ENCODE measurements at regions not wholly inside any gene's neighbourhood (a gene's known extent, or its start where the extent isn't known, plus 50 kb on each side); places are given as distances from the start of the nearest gene placed in this dataset.

DNA sequence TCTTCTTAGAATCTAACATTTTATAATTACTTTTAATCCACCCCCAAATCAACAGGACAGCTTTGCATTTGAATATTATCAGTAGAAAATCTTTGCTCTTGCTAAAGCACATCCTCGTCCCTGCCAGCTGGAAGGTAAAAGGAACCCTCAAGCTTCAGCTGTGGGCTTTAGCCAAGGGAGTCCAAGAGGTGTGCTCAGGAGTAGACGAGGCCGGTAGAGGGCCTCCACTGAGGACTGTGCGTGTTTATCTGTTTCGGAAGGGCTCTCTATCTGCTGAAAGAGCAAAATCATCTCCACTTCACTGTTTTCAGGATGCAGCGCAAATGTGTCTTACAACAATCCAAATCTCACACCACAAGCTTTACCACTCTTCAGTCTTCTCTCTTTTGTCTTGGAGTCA is 257.4 kb upstream of the IL12A start:
- no peak for ATAC-seq
- TF ChIP-seq RARB (CRISPR knock-in tag; IDR thresholded peaks at IDR 0.05) (no peak), ISL1 (CRISPR knock-in tag; IDR thresholded peaks at IDR 0.05) (no peak), ZFP30 (CRISPR knock-in tag; IDR thresholded peaks at IDR 0.05) (no peak), ZC3H10 (CRISPR knock-in tag; IDR thresholded peaks at IDR 0.05) (no peak)
- TF ChIP-seq, protein P1, sequence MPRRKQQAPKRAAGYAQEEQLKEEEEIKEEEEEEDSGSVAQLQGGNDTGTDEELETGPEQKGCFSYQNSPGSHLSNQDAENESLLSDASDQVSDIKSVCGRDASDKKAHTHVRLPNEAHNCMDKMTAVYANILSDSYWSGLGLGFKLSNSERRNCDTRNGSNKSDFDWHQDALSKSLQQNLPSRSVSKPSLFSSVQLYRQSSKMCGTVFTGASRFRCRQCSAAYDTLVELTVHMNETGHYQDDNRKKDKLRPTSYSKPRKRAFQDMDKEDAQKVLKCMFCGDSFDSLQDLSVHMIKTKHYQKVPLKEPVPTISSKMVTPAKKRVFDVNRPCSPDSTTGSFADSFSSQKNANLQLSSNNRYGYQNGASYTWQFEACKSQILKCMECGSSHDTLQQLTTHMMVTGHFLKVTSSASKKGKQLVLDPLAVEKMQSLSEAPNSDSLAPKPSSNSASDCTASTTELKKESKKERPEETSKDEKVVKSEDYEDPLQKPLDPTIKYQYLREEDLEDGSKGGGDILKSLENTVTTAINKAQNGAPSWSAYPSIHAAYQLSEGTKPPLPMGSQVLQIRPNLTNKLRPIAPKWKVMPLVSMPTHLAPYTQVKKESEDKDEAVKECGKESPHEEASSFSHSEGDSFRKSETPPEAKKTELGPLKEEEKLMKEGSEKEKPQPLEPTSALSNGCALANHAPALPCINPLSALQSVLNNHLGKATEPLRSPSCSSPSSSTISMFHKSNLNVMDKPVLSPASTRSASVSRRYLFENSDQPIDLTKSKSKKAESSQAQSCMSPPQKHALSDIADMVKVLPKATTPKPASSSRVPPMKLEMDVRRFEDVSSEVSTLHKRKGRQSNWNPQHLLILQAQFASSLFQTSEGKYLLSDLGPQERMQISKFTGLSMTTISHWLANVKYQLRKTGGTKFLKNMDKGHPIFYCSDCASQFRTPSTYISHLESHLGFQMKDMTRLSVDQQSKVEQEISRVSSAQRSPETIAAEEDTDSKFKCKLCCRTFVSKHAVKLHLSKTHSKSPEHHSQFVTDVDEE (CRISPR knock-in tag; IDR thresholded peaks at IDR 0.05), result no peak

DNA sequence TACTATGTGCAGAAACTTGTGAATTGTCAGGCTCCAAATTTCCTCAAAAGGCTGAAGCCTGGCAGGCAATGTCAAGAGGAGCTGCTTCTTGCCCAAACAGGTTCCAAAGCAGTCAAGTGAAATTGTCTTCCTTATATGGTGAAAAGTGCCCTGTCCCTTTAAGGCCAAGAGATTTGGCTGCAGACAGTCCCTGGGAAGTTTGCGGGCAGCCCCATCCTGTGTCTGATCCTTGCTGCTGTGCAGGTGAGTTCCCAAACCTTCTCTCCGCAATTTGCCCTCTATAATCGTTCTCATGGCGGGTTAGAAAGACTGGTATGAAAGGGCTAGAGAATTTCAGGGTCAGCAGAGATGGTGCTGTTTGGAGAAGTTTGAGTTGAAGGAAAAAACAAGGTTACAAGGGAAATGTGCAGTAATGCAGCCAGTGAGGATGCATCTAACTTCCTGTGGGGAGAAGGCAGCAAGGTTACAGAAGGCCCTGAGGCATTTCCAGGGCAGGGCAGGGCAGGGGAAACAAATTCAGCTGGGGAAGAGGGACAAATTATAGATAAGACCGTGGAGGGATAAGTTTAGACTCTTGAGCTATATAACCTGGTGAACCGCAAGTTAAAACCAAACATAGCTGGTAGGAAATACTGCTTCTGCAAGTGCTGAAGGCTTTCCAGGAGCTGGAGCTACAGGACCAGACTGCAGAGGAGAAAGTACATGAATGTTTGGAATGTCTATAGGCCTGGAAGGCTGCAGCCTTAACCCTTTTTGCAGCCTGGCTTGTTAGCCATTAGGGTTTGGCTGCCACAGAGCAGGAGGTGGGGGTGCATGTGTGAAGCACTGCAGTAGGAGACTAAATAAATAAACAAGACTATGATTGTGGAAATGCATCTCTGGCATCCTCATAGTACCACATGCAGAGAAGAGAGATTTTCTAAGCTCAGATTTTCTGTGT is 256.2 kb upstream of the IL12A start:
- no peak for TF ChIP-seq ZNF565 (CRISPR knock-in tag; conservative IDR thresholded peaks at IDR 0.05; ENCODE audit: low read depth)
- TF ChIP-seq RARB (CRISPR knock-in tag; IDR thresholded peaks at IDR 0.05), result no peak
- peak; percentile 7; the same call in 1 of the 2 replicates for TF ChIP-seq ISL1 (CRISPR knock-in tag; IDR thresholded peaks at IDR 0.05)
- peak; percentile 81 for ATAC-seq

DNA sequence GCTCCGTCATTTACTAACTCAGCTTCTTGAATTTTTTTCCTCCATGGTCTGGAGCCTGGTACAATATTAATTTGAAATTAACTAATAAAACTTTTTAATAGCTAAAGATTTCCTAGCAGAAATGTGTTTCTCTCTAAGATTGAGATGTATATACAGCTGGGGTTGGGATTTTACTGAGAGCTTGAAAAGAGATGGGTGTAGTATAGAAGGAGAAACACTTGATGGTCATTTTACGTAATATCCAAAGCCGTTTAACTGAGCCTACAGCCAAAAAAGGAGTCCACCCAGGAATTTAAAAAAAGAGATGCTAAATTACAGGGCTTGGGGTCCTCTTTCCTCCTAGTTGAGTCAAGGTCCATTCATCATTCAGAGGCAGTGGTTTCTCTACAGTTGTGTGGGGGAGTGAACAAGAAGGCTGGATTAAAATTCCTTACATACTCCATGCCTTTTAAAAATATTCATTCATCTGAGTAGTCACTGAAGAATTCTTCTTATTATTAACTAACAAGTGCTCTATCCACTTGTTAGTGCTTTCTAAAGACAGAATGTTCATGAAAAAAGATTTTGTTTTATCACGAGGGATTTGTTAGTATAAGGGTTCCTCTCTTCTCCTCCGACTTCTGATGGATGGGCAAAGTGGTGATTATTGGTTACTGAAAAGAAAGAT is 255.3 kb upstream of the IL12A start:
- peak; percentile 86 for ATAC-seq

DNA sequence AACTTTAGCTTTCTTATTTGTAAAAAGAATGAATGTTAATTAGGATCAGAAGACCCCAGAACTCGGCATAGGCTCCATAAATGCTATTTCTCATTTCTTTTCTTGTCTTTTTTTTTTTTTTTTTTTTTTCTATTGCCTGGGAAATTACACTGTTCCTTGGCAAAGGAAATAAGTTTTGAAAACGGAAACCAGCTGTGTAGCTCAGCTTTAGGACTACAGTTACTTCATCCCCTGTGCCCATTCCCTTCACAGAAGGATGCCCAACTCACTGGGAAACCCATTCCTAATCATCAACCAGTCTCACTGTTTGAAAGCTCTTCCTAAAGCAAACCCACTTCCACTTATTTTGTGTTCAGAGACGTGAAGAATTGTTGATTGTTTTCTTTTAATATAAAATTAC is 254.0 kb upstream of the IL12A start:
- ATAC-seq, result no peak
- TF ChIP-seq PPARA (CRISPR knock-in tag; IDR thresholded peaks at IDR 0.05; ENCODE audit: borderline replicate concordance), result no peak
- TF ChIP-seq SNAI2 (CRISPR knock-in tag; IDR thresholded peaks at IDR 0.05), result no peak
- no peak for TF ChIP-seq BACH2 (CRISPR knock-in tag; IDR thresholded peaks at IDR 0.05; ENCODE audit: borderline replicate concordance)
- TF ChIP-seq, protein P2, sequence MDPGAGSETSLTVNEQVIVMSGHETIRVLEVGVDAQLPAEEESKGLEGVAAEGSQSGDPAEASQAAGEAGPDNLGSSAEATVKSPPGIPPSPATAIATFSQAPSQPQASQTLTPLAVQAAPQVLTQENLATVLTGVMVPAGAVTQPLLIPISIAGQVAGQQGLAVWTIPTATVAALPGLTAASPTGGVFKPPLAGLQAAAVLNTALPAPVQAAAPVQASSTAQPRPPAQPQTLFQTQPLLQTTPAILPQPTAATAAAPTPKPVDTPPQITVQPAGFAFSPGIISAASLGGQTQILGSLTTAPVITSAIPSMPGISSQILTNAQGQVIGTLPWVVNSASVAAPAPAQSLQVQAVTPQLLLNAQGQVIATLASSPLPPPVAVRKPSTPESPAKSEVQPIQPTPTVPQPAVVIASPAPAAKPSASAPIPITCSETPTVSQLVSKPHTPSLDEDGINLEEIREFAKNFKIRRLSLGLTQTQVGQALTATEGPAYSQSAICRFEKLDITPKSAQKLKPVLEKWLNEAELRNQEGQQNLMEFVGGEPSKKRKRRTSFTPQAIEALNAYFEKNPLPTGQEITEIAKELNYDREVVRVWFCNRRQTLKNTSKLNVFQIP (CRISPR knock-in tag; IDR thresholded peaks at IDR 0.05; ENCODE audit: borderline replicate concordance, low read depth), result no peak
- TF ChIP-seq ZNF70 (CRISPR knock-in tag; IDR thresholded peaks at IDR 0.05), result no peak
- TF ChIP-seq ZNF565 (CRISPR knock-in tag; conservative IDR thresholded peaks at IDR 0.05; ENCODE audit: low read depth), result no peak

More for the DNA sequence above, 255.3 kb upstream of the IL12A start:
- TF ChIP-seq ISL1 (CRISPR knock-in tag; IDR thresholded peaks at IDR 0.05), result peak; percentile 82
- TF ChIP-seq BACH2 (CRISPR knock-in tag; IDR thresholded peaks at IDR 0.05; ENCODE audit: borderline replicate concordance), result no peak

DNA sequence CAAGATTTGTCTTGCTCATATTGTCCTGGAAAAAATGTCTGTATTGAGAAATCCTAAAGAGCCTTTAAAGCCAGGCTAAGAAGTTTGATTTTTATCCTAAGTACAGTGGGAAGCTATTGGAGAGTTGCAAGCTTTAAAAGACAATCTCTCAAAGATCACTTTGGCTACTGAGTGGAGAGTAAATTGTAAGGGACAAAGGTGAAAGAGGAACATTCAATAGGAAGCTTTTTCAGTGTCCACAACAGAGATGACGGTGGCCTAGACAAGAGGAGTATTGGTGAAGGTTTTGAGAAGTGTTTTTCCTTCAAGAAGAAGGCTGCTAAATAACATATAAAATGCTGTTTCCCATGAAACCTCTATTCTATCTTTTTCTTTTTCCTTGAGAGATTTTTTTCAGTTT is 249.5 kb upstream of the IL12A start:
- no peak for ATAC-seq

More for the DNA sequence above, 249.5 kb upstream of the IL12A start:
- TF ChIP-seq, protein P3, sequence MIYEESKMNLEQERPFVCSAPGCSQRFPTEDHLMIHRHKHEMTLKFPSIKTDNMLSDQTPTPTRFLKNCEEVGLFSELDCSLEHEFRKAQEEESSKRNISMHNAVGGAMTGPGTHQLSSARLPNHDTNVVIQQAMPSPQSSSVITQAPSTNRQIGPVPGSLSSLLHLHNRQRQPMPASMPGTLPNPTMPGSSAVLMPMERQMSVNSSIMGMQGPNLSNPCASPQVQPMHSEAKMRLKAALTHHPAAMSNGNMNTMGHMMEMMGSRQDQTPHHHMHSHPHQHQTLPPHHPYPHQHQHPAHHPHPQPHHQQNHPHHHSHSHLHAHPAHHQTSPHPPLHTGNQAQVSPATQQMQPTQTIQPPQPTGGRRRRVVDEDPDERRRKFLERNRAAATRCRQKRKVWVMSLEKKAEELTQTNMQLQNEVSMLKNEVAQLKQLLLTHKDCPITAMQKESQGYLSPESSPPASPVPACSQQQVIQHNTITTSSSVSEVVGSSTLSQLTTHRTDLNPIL (CRISPR knock-in tag; IDR thresholded peaks at IDR 0.05; ENCODE audit: low read depth), result no peak
- no peak for TF ChIP-seq ESRRG (CRISPR knock-in tag; IDR thresholded peaks at IDR 0.05)
- TF ChIP-seq, protein P4, sequence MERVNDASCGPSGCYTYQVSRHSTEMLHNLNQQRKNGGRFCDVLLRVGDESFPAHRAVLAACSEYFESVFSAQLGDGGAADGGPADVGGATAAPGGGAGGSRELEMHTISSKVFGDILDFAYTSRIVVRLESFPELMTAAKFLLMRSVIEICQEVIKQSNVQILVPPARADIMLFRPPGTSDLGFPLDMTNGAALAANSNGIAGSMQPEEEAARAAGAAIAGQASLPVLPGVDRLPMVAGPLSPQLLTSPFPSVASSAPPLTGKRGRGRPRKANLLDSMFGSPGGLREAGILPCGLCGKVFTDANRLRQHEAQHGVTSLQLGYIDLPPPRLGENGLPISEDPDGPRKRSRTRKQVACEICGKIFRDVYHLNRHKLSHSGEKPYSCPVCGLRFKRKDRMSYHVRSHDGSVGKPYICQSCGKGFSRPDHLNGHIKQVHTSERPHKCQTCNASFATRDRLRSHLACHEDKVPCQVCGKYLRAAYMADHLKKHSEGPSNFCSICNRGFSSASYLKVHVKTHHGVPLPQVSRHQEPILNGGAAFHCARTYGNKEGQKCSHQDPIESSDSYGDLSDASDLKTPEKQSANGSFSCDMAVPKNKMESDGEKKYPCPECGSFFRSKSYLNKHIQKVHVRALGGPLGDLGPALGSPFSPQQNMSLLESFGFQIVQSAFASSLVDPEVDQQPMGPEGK (CRISPR knock-in tag; IDR thresholded peaks at IDR 0.05; ENCODE audit: borderline replicate concordance), result no peak
- TF ChIP-seq ZC3H10 (CRISPR knock-in tag; IDR thresholded peaks at IDR 0.05), result no peak
- no peak for TF ChIP-seq ARNTL (CRISPR knock-in tag; IDR thresholded peaks at IDR 0.05; ENCODE audit: borderline replicate concordance, low read depth)

Data from SK-N-SH treated with all-trans-retinoic acid at 6 μM for 48 hours (cell line).